WTC11 (cell line): ENCODE measurements at regions not wholly inside any gene's neighbourhood (a gene's known extent, or its start where the extent isn't known, plus 50 kb on each side); places are given as distances from the start of the nearest gene placed in this dataset.

Experiments
- ATAC-seq: fragments of 200-7000 bp; cut with Tn5 transposase; 2 replicates; pipeline ENCODE4 v1.10.0; 2021; ENCODE audit warnings: mild to moderate bottlenecking, moderate library complexity
- CTCF ChIA-PET: fragments of 300-600 bp; sonication (Branson Sonifier 250); formaldehyde crosslinking; loops from one replicate; lab custom pipeline; 2021; ENCODE audit warnings: antibody characterized with exemption; lab: Charles Lee
- POLR2A ChIA-PET: fragments of 350-600 bp; sonication (Branson Sonifier 250); formaldehyde crosslinking; loops from one replicate; lab custom pipeline; 2021; ENCODE audit warnings: antibody characterized with exemption; lab: Charles Lee
- DNase-seq: peaks from one replicate; pipeline ENCODE4 v3.0.0; 2021; ENCODE audit warnings: low spot score
- H3K27ac Mint-ChIP-seq: 2 replicates; pipeline ENCODE4 v1.8.0; 2021; ENCODE audit warnings: mixed read lengths
- H3K27me3 Mint-ChIP-seq: 2 replicates; pipeline ENCODE4 v1.8.0; 2021; ENCODE audit warnings: low read depth, mild to moderate bottlenecking, moderate library complexity, mixed read lengths
- H3K36me3 Mint-ChIP-seq: 2 replicates; pipeline ENCODE4 v1.8.0; 2021; ENCODE audit warnings: mixed read lengths
- H3K4me1 Mint-ChIP-seq: 2 replicates; pipeline ENCODE4 v1.8.0; 2022; ENCODE audit warnings: mixed read lengths
- H3K4me3 Mint-ChIP-seq: 2 replicates; pipeline ENCODE4 v1.8.0; 2021; ENCODE audit warnings: mild to moderate bottlenecking, moderate library complexity, mixed read lengths
- H3K9me3 Mint-ChIP-seq: 2 replicates; pipeline ENCODE4 v1.8.0; 2021; ENCODE audit warnings: mixed read lengths
- ARID4B ChIP-seq: sonication (generic); formaldehyde crosslinking; IDR thresholded peaks from 2 replicates; pipeline ENCODE4 v1.8.0; 2023; ENCODE audit warnings: missing genetic modification reagents, mild to moderate bottlenecking, borderline replicate concordance
- ATF3 ChIP-seq: sonication (generic); formaldehyde crosslinking; conservative IDR thresholded peaks from 2 replicates; pipeline ENCODE4 v1.8.1; 2022; ENCODE audit warnings: mild to moderate bottlenecking, missing genetic modification reagents
- ATF6 ChIP-seq: sonication (generic); formaldehyde crosslinking; IDR thresholded peaks from 2 replicates; pipeline ENCODE4 v1.8.1; 2023; ENCODE audit warnings: mild to moderate bottlenecking, missing genetic modification reagents
- FOXK1 ChIP-seq: sonication (generic); formaldehyde crosslinking; IDR thresholded peaks from 2 replicates; pipeline ENCODE4 v1.8.0; 2022; ENCODE audit warnings: mild to moderate bottlenecking, moderate library complexity, missing genetic modification reagents
- JAZF1 ChIP-seq: fragments of 250-450 bp; sonication (Bioruptor Pico); IDR thresholded peaks from 2 replicates; pipeline ENCODE4 v1.9.0; 2021; ENCODE audit warnings: moderate library complexity, mild to moderate bottlenecking, inconsistent platforms
- KAT7 ChIP-seq: sonication (generic); formaldehyde crosslinking; IDR thresholded peaks from 2 replicates; pipeline ENCODE4 v1.8.1; 2023; ENCODE audit warnings: missing genetic modification reagents, mild to moderate bottlenecking, borderline replicate concordance
- MLX ChIP-seq: sonication (generic); formaldehyde crosslinking; IDR thresholded peaks from 2 replicates; pipeline ENCODE4 v1.8.1; 2023; ENCODE audit warnings: mild to moderate bottlenecking, missing genetic modification reagents, moderate library complexity
- MXD4 ChIP-seq: fragments of 250-450 bp; sonication (Bioruptor Pico); IDR thresholded peaks from 2 replicates; pipeline ENCODE4 v1.8.0; 2021; ENCODE audit warnings: mild to moderate bottlenecking, moderate library complexity, borderline replicate concordance
- NR1H2 ChIP-seq: sonication (generic); formaldehyde crosslinking; IDR thresholded peaks from 2 replicates; pipeline ENCODE4 v1.9.0; 2021; ENCODE audit warnings: mild to moderate bottlenecking, moderate library complexity, missing genetic modification reagents
- NR3C1 ChIP-seq: sonication (generic); formaldehyde crosslinking; conservative IDR thresholded peaks from 2 replicates; pipeline ENCODE4 v1.8.1; 2023; ENCODE audit warnings: low read depth, mild to moderate bottlenecking, missing genetic modification reagents
- RORB ChIP-seq: fragments of 250-450 bp; sonication (Bioruptor Pico); IDR thresholded peaks from 2 replicates; pipeline ENCODE4 v1.9.0; 2021; ENCODE audit warnings: mild to moderate bottlenecking
- SMAD3 ChIP-seq: sonication (generic); formaldehyde crosslinking; IDR thresholded peaks from 2 replicates; pipeline ENCODE4 v1.8.0; 2022; ENCODE audit warnings: missing genetic modification reagents, mild to moderate bottlenecking, borderline replicate concordance
- TCF7 ChIP-seq: sonication (generic); formaldehyde crosslinking; IDR thresholded peaks from 2 replicates; pipeline ENCODE4 v1.8.0; 2022; ENCODE audit warnings: mild to moderate bottlenecking, low read depth, missing genetic modification reagents, moderate library complexity
- ZBTB21 ChIP-seq: sonication (generic); formaldehyde crosslinking; IDR thresholded peaks from 2 replicates; pipeline ENCODE4 v1.8.1; 2023; ENCODE audit warnings: mild to moderate bottlenecking, missing genetic modification reagents, borderline replicate concordance
- ZBTB43 ChIP-seq: sonication (generic); formaldehyde crosslinking; IDR thresholded peaks from 2 replicates; pipeline ENCODE4 v1.8.1; 2023; ENCODE audit warnings: mild to moderate bottlenecking, missing genetic modification reagents
- ZNF281 ChIP-seq: sonication (generic); formaldehyde crosslinking; IDR thresholded peaks from 2 replicates; pipeline ENCODE4 v1.8.0; 2023; ENCODE audit warnings: mild to moderate bottlenecking, missing genetic modification reagents
- ZNF396 ChIP-seq: fragments of 250-450 bp; sonication (Bioruptor Pico); IDR thresholded peaks from 2 replicates; pipeline ENCODE4 v1.8.0; 2021; ENCODE audit warnings: mild to moderate bottlenecking, moderate library complexity, borderline replicate concordance
- ZNF532 ChIP-seq: fragments of 250-450 bp; sonication (Bioruptor Pico); IDR thresholded peaks from 2 replicates; pipeline ENCODE4 v1.9.0; 2021; ENCODE audit warnings: mild to moderate bottlenecking, borderline replicate concordance

- TF ChIP-seq MXD4: no peak
These were observed 77.6 kb upstream of the FYN start (continued) for GRCh38 chr6:111950661-111951496.

- no peaks in the 10 kb centered on the region for H3K27me3 Mint-ChIP-seq
- no peak overlapping the region for H3K4me3 Mint-ChIP-seq
- ChIA-PET POLR2A (no interaction called here), CTCF (no interaction called here)
- H3K36me3 Mint-ChIP-seq: no peaks in the 10 kb centered on the region
- no peak overlapping the region for H3K27ac Mint-ChIP-seq
- no peaks in the 10 kb centered on the region for H3K9me3 Mint-ChIP-seq
- TF ChIP-seq ZBTB21 (CRISPR knock-in tag) (no peak), ZNF281 (CRISPR knock-in tag) (no peak), ARID4B (CRISPR knock-in tag) (no peak), TCF7 (CRISPR knock-in tag) (no peak), ATF3 (CRISPR knock-in tag) (no peak), KAT7 (CRISPR knock-in tag) (no peak), FOXK1 (CRISPR knock-in tag) (no peak), SMAD3 (CRISPR knock-in tag) (no peak), ZNF532 (CRISPR knock-in tag) (no peak), MLX (CRISPR knock-in tag) (no peak), ATF6 (CRISPR knock-in tag) (no peak), NR1H2 (no peak), MXD4 (no peak), JAZF1 (no peak), ZNF396 (CRISPR knock-in tag) (no peak), ZBTB43 (CRISPR knock-in tag) (no peak), NR3C1 (no peak), RORB (CRISPR knock-in tag) (no peak)
- peaks cover 23% of the 10 kb centered on the region for H3K4me1 Mint-ChIP-seq
- ATAC-seq (no peak), DNase-seq (no peak)
These were observed 78.3 kb upstream of the FYN start for GRCh38 chr6:111951497-111952085.
